HCT116 (cell line): ENCODE measurements at regions not wholly inside any gene's neighbourhood (a gene's known extent, or its start where the extent isn't known, plus 50 kb on each side); places are given as distances from the start of the nearest gene placed in this dataset.

Experiments
- ATAC-seq: fragments of 200-7000 bp; cut with Tn5 transposase; 2 replicates; pipeline ENCODE4 v1.9.1; 2020; ENCODE audit warnings: mild to moderate bottlenecking, moderate library complexity
- BruUV-seq: library from RNA; stranded (reverse); fragments of 400-500 nt; replicated peaks from 2 replicates; lab custom pipeline; 2021; lab: Mats Ljungman, UMichigan
- CTCF ChIA-PET: fragments of 300-600 bp; sonication (Branson Sonifier 250); formaldehyde crosslinking; loops from one replicate; lab custom pipeline; 2021; ENCODE audit warnings: antibody characterized with exemption; lab: Charles Lee
- POLR2A ChIA-PET: fragments of 300-600, 350-600 bp; sonication (Branson Sonifier 250); formaldehyde crosslinking; loops from one replicate; lab custom pipeline; 2021; ENCODE audit warnings: antibody characterized with exemption; lab: Charles Lee
- RAD21 ChIA-PET, 2 experiments: fragments of 300-600 bp; sonication (Branson Sonifier 250); formaldehyde crosslinking; loops; one replicate each; lab custom pipeline; 2023; ENCODE audit warnings: low total read pairs in 2 of 2; ENCODE audit not compliant: uncharacterized antibody in 2 of 2, unreplicated experiment in 2 of 2, low non-redundant PET in 1 of 2; lab: Charles Lee
- DNase-seq: peaks from one replicate; pipeline ENCODE4 v3.0.0-alpha.2; 2010; ENCODE audit warnings: low read depth, low spot score
- H2AFZ ChIP-seq: fragments of 200-600 bp; shearing (Covaris generic), sonication (generic); 2 replicates; pipeline ENCODE4 v1.6.1; 2017; ENCODE audit warnings: low read depth, mixed run types, mixed read lengths, antibody characterized with exemption, low read length; ENCODE audit not compliant: poor library complexity, severe bottlenecking
- H3K27ac ChIP-seq: 2 replicates; pipeline ENCODE4 v1.5.1; 2012; ENCODE audit warnings: low read depth, low read length
- H3K27me3 ChIP-seq: fragments of 200-600 bp; sonication (generic); 2 replicates; pipeline ENCODE4 v1.6.1; 2016; ENCODE audit warnings: mixed run types, low read length, mixed read lengths; ENCODE audit not compliant: insufficient read depth
- H3K36me3 ChIP-seq, 2 experiments: fragments of 200-500 bp in 1 of 2; fragments of 200-600 bp in 1 of 2; sonication (Bioruptor generic) in 1 of 2; sonication (generic) in 1 of 2; 2 replicates each; pipeline versions ENCODE4 v1.5.1 to v1.6.1; 2014 to 2016; ENCODE audit warnings: low read length in 2 of 2, inconsistent platforms in 1 of 2, mixed read lengths in 1 of 2, mixed run types in 1 of 2; ENCODE audit not compliant: insufficient read depth in 2 of 2, control insufficient read depth in 1 of 2
- H3K4me1 ChIP-seq, 2 experiments: fragments of 200-600 bp in 1 of 2; sonication (generic) in 1 of 2; 2 replicates each; pipeline versions ENCODE4 v1.5.1 to v1.6.1; 2012 to 2017; ENCODE audit warnings: low read length in 2 of 2, inconsistent platforms in 1 of 2, mild to moderate bottlenecking in 1 of 2, mixed read lengths in 1 of 2, mixed run types in 1 of 2, moderate library complexity in 1 of 2; ENCODE audit not compliant: insufficient read depth in 2 of 2, control insufficient read depth in 1 of 2
- H3K4me2 ChIP-seq: fragments of 200-600 bp; sonication (generic); 2 replicates; pipeline ENCODE4 v1.6.1; 2017; ENCODE audit warnings: mixed run types, low read length, mixed read lengths
- H3K4me3 ChIP-seq, 2 experiments: fragments of 200-600 bp in 1 of 2; sonication (generic) in 1 of 2; replicated peaks in 1 of 2; 2 replicates each; pipeline ENCODE4 v1.5.1; 2011 to 2016; ENCODE audit warnings: low read length in 2 of 2, control low read depth in 1 of 2, low read depth in 1 of 2, mild to moderate bottlenecking in 1 of 2, mixed read lengths in 1 of 2, mixed run types in 1 of 2
- H3K79me2 ChIP-seq: fragments of 200-600 bp; sonication (generic); 2 replicates; pipeline ENCODE4 v1.6.1; 2017; ENCODE audit warnings: mild to moderate bottlenecking, mixed run types, low read length, moderate library complexity, mixed read lengths; ENCODE audit not compliant: insufficient read depth
- H3K9ac ChIP-seq: fragments of 200-600 bp; sonication (generic); 2 replicates; pipeline ENCODE4 v1.6.1; 2016; ENCODE audit warnings: low read length, mixed read lengths
- H3K9me2 ChIP-seq: fragments of 200-600 bp; sonication (generic), shearing (Covaris generic); 2 replicates; pipeline ENCODE4 v1.6.1; 2017; ENCODE audit warnings: mixed run types, mild to moderate bottlenecking, moderate library complexity; ENCODE audit not compliant: insufficient read depth
- H3K9me3 ChIP-seq, 2 experiments: fragments of 200-500 bp in 1 of 2; fragments of 200-600 bp in 1 of 2; sonication (Bioruptor generic) in 1 of 2; sonication (generic) in 1 of 2; 2 replicates each; pipeline ENCODE4 v1.6.1; 2014 to 2017; ENCODE audit warnings: low read length in 2 of 2, mixed read lengths in 2 of 2, inconsistent platforms in 1 of 2, low read depth in 1 of 2, mild to moderate bottlenecking in 1 of 2, mixed run types in 1 of 2, moderate library complexity in 1 of 2; ENCODE audit not compliant: control insufficient read depth in 1 of 2, insufficient read depth in 1 of 2
- H4K20me1 ChIP-seq: fragments of 200-600 bp; sonication (generic), shearing (Covaris generic); 2 replicates; pipeline ENCODE4 v1.6.1; 2017; ENCODE audit warnings: mixed run types, mild to moderate bottlenecking, moderate library complexity; ENCODE audit not compliant: insufficient read depth
- CBX3 ChIP-seq: IDR thresholded peaks from 2 replicates; pipeline ENCODE4 v1.6.1; 2012; ENCODE audit warnings: low read depth
- EGR1 ChIP-seq: IDR thresholded peaks from 2 replicates; pipeline ENCODE4 v1.6.1; 2012; ENCODE audit warnings: low read depth
- EZH2phosphoT487 ChIP-seq: fragments of 200-600 bp; IDR thresholded peaks from 2 replicates; pipeline ENCODE4 v1.6.1; 2018; ENCODE audit warnings: antibody characterized with exemption, borderline replicate concordance
- MAX ChIP-seq: IDR thresholded peaks from 2 replicates; pipeline ENCODE4 v1.6.1; 2012
- POLR2A ChIP-seq: IDR thresholded peaks from 2 replicates; pipeline ENCODE4 v1.7.0; 2011; ENCODE audit warnings: borderline replicate concordance; ENCODE audit not compliant: insufficient read depth, insufficient read length; ENCODE audit errors: extremely low read depth
- POLR2AphosphoS5 ChIP-seq: IDR thresholded peaks from 2 replicates; pipeline ENCODE4 v1.6.1; 2011; ENCODE audit warnings: mild to moderate bottlenecking, low read depth, low read length, moderate library complexity
- RAD21 ChIP-seq: IDR thresholded peaks from 2 replicates; pipeline ENCODE4 v1.6.1; 2012; ENCODE audit warnings: low read depth, mild to moderate bottlenecking
- SIN3A ChIP-seq: IDR thresholded peaks from 2 replicates; pipeline ENCODE4 v1.6.1; 2012; ENCODE audit warnings: low read depth
- SP1 ChIP-seq: IDR thresholded peaks from 2 replicates; pipeline ENCODE4 v1.6.1; 2012; ENCODE audit warnings: low read depth
- SRF ChIP-seq: IDR thresholded peaks from 2 replicates; pipeline ENCODE4 v1.6.1; 2012; ENCODE audit warnings: low read depth
- TCF7L2 ChIP-seq: IDR thresholded peaks from 2 replicates; pipeline ENCODE4 v1.7.0; 2011; ENCODE audit warnings: borderline replicate concordance, inconsistent platforms; ENCODE audit not compliant: insufficient read depth, insufficient read length; ENCODE audit errors: extremely low read depth
- ZBTB33 ChIP-seq: IDR thresholded peaks from 2 replicates; pipeline ENCODE4 v1.6.1; 2011; ENCODE audit warnings: mild to moderate bottlenecking, low read length, moderate library complexity; ENCODE audit not compliant: insufficient replicate concordance; ENCODE audit errors: extremely low read depth
- ZFX ChIP-seq: fragments of 450-650 bp; IDR thresholded peaks from 2 replicates; pipeline ENCODE4 v1.6.1; 2017
- ZNF274 ChIP-seq: fragments of 200-500 bp; sonication (Bioruptor generic); IDR thresholded peaks from 2 replicates; pipeline ENCODE4 v1.6.1; 2014; ENCODE audit warnings: mild to moderate bottlenecking, low read depth, low read length, inconsistent platforms
- intact Hi-C: fragments of 100-400 bp; cut with micrococcal nuclease; formaldehyde crosslinking; loops from 2 replicates; pipeline ENCODE4 v1.10.0; 2022

GRCh38 chr3:30073040-30073439 lies 533.4 kb upstream of the TGFBR2 start:
- Histone ChIP-seq H2AFZ (peak overlapping the region; percentile 49), H3K9ac (no peak overlapping the region), H3K36me3 (no peaks in the 10 kb centered on the region), H3K4me3 (no peak overlapping the region), H3K4me1 (peaks cover 8 to 13% of the 10 kb centered on the region in 2 experiments; a peak in 3 of 4 replicates), H3K9me3 (no peaks in the 10 kb centered on the region), H3K9me2 (no peaks in the 10 kb centered on the region; the same call in 1 of the 2 replicates), H3K4me2 (no peak overlapping the region), H3K27me3 (no peaks in the 10 kb centered on the region), H3K79me2 (no peaks in the 10 kb centered on the region), H3K27ac (no peak overlapping the region), H4K20me1 (no peaks in the 10 kb centered on the region)
- ChIA-PET CTCF (no interaction called here), RAD21 (interaction anchor here in 1 of 2 experiments (0.5 kb wide), 1 partner anchor 14 kb away, joined by 7 read pairs; no protein-coding TSS in a partner anchor), POLR2A (no interaction called here)
- TF ChIP-seq ZBTB33 (no peak), POLR2AphosphoS5 (no peak), EGR1 (no peak), TCF7L2 (no peak), RAD21 (no peak), CBX3 (no peak), SIN3A (no peak), POLR2A (no peak), SP1 (no peak), SRF (no peak), MAX (no peak), ZFX (no peak), ZNF274 (no peak), EZH2phosphoT487 (no peak)
- BruUV-seq = no TSS peak
- ATAC-seq (no peak), DNase-seq (no peak)
- intact Hi-C loops = no loop called here
